ENCODE measurements at regions not wholly inside any gene's neighbourhood (a gene's known extent, or its start where the extent isn't known, plus 50 kb on each side); places are given as distances from the start of the nearest gene placed in this dataset.

- CTCF ChIA-PET = no interaction called here
- H3K27me3 ChIP-seq (ENCODE audit: control insufficient read depth, insufficient read depth, low read length) = no peaks in the 10 kb centered on the region
- POLR2A ChIA-PET = no interaction called here
Measured at GRCh38 chr13:100854006-100854405, 179.4 kb upstream of the TMTC4 start.

GRCh38 chr13:100853434-100853833 lies 178.8 kb upstream of the TMTC4 start:
- no peaks in the 10 kb centered on the region for H3K36me3 ChIP-seq (ENCODE audit: control insufficient read depth, insufficient read depth, low read length)
- no peaks in the 10 kb centered on the region for H3K27me3 ChIP-seq (ENCODE audit: control insufficient read depth, insufficient read depth, low read length)
- ChIA-PET POLR2A (no interaction called here), CTCF (no interaction called here)
- no peak overlapping the region for H3K4me3 ChIP-seq (ENCODE audit: low read depth, low read length)
- TF ChIP-seq, protein P1, sequence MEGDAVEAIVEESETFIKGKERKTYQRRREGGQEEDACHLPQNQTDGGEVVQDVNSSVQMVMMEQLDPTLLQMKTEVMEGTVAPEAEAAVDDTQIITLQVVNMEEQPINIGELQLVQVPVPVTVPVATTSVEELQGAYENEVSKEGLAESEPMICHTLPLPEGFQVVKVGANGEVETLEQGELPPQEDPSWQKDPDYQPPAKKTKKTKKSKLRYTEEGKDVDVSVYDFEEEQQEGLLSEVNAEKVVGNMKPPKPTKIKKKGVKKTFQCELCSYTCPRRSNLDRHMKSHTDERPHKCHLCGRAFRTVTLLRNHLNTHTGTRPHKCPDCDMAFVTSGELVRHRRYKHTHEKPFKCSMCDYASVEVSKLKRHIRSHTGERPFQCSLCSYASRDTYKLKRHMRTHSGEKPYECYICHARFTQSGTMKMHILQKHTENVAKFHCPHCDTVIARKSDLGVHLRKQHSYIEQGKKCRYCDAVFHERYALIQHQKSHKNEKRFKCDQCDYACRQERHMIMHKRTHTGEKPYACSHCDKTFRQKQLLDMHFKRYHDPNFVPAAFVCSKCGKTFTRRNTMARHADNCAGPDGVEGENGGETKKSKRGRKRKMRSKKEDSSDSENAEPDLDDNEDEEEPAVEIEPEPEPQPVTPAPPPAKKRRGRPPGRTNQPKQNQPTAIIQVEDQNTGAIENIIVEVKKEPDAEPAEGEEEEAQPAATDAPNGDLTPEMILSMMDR (IDR thresholded peaks at IDR 0.05; ENCODE audit: insufficient read depth, low read depth, low read length) = no peak
- DNase-seq (ENCODE audit: low read depth) = no peak

More at GRCh38 chr13:100854006-100854405, 179.4 kb upstream of the TMTC4 start:
- TF ChIP-seq, protein P1 (IDR thresholded peaks at IDR 0.05; ENCODE audit: insufficient read depth, low read depth, low read length) = no peak
- no peak for DNase-seq (ENCODE audit: low read depth)
- H3K36me3 ChIP-seq (ENCODE audit: control insufficient read depth, insufficient read depth, low read length) = no peaks in the 10 kb centered on the region
- H3K4me3 ChIP-seq (ENCODE audit: low read depth, low read length) = no peak overlapping the region

- Histone ChIP-seq H3K36me3 (ENCODE audit: control insufficient read depth, insufficient read depth, low read length) (no peaks in the 10 kb centered on the region), H3K4me3 (ENCODE audit: low read depth, low read length) (no peak overlapping the region), H3K27me3 (ENCODE audit: control insufficient read depth, insufficient read depth, low read length) (no peaks in the 10 kb centered on the region)
- DNase-seq (ENCODE audit: low read depth) = no peak
- TF ChIP-seq, protein P1 (IDR thresholded peaks at IDR 0.05; ENCODE audit: insufficient read depth, low read depth, low read length) = no peak
- ChIA-PET CTCF (no interaction called here), POLR2A (no interaction called here)
Measured at GRCh38 chr13:100852146-100852545, 177.6 kb upstream of the TMTC4 start.

DNA sequence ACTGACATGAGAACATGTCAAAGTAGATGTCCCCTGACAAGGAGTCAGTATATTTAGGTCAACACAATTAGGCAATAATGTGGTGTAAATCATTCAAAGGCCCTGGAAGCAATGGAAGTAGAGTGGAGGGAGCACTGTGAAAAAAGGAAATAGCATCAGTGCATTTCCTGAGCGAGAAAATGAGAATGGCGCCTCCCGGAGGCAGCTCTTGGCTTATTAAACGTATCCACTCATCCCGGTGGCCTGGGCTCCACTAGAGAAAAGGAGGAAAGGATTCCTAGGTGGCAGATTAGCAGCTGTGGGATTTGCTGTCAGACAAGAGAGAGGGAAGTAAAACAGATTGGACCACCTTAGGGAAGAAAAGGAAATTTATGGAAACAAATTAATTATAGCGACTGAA lies 173.7 kb upstream of the TMTC4 start:
- ChIA-PET CTCF (no interaction called here), POLR2A (no interaction called here)
- Histone ChIP-seq H3K36me3 (ENCODE audit: control insufficient read depth, insufficient read depth, low read length) (no peaks in the 10 kb centered on the region), H3K4me3 (ENCODE audit: low read depth, low read length) (no peak overlapping the region), H3K27me3 (ENCODE audit: control insufficient read depth, insufficient read depth, low read length) (no peaks in the 10 kb centered on the region)
- no peak for DNase-seq (ENCODE audit: low read depth)
- TF ChIP-seq, protein P1 (IDR thresholded peaks at IDR 0.05; ENCODE audit: insufficient read depth, low read depth, low read length) = no peak

- TF ChIP-seq, protein P1 (IDR thresholded peaks at IDR 0.05; ENCODE audit: insufficient read depth, low read depth, low read length) = no peak
- CTCF ChIA-PET = interaction anchor here (0.7 kb wide), 1 partner anchor 27 kb away, joined by 3 read pairs; no protein-coding TSS in a partner anchor
- POLR2A ChIA-PET = no interaction called here
Measured at GRCh38 chr13:100845128-100845757, 170.6 kb upstream of the TMTC4 start.

More at GRCh38 chr13:100845128-100845757, 170.6 kb upstream of the TMTC4 start:
- Histone ChIP-seq H3K27me3 (ENCODE audit: control insufficient read depth, insufficient read depth, low read length) (no peaks in the 10 kb centered on the region), H3K36me3 (ENCODE audit: control insufficient read depth, insufficient read depth, low read length) (no peaks in the 10 kb centered on the region), H3K4me3 (ENCODE audit: low read depth, low read length) (no peak overlapping the region)
- no peak for DNase-seq (ENCODE audit: low read depth)

All from BJ (cell line).